NCI-H1436 (cell line): ENCODE measurements at regions not wholly inside any gene's neighbourhood (a gene's known extent, or its start where the extent isn't known, plus 50 kb on each side); places are given as distances from the start of the nearest gene placed in this dataset.
A peak's percentile ranks its signal among the peaks of the same experiment; 100 is the strongest.

Experiments used
- DNase-seq: peaks from one replicate; lab custom pipeline; 2025; lab: John Stamatoyannopoulos, UW

GRCh38 chr2:107627164-107627563, 199.5 kb upstream of the RGPD4 start:
- DNase-seq: no peak

GRCh38 chr2:107627926-107628325, 198.8 kb upstream of the RGPD4 start:
- no peak for DNase-seq

- no peak for DNase-seq
These were observed 193.0 kb upstream of the RGPD4 start for GRCh38 chr2:107633580-107634147.

GRCh38 chr2:107634172-107634571, 192.5 kb upstream of the RGPD4 start:
- DNase-seq: no peak

- no peak for DNase-seq
These were observed 190.8 kb upstream of the RGPD4 start for GRCh38 chr2:107635883-107636282.

- no peak for DNase-seq
These were observed 181.1 kb upstream of the RGPD4 start for GRCh38 chr2:107645586-107645985.

GRCh38 chr2:107648781-107649404, 177.8 kb upstream of the RGPD4 start:
- DNase-seq: no peak

GRCh38 chr2:107657049-107657448, 169.6 kb upstream of the RGPD4 start:
- no peak for DNase-seq

- peak; percentile 71 for DNase-seq
These were observed 163.1 kb upstream of the RGPD4 start for GRCh38 chr2:107663632-107664031.

- peak; percentile 6 for DNase-seq
These were observed 157.4 kb upstream of the RGPD4 start for GRCh38 chr2:107669335-107669734.

GRCh38 chr2:107681936-107682335, 144.8 kb upstream of the RGPD4 start:
- DNase-seq: no peak

GRCh38 chr2:107684421-107684820, 142.3 kb upstream of the RGPD4 start:
- no peak for DNase-seq

GRCh38 chr2:107685421-107685986, 141.2 kb upstream of the RGPD4 start:
- DNase-seq: no peak

GRCh38 chr2:107687073-107687472, 139.6 kb upstream of the RGPD4 start:
- DNase-seq: no peak

GRCh38 chr2:107688135-107688534, 138.6 kb upstream of the RGPD4 start:
- DNase-seq: no peak

GRCh38 chr2:107693604-107694003, 133.1 kb upstream of the RGPD4 start:
- no peak for DNase-seq

- no peak for DNase-seq
These were observed 132.0 kb upstream of the RGPD4 start for GRCh38 chr2:107694667-107695066.

- DNase-seq: no peak
These were observed 129.3 kb upstream of the RGPD4 start for GRCh38 chr2:107697385-107697784.

GRCh38 chr2:107698861-107699260, 127.8 kb upstream of the RGPD4 start:
- no peak for DNase-seq

- DNase-seq: no peak
These were observed 126.6 kb upstream of the RGPD4 start for GRCh38 chr2:107700073-107700472.

- DNase-seq: no peak
These were observed 114.8 kb upstream of the RGPD4 start for GRCh38 chr2:107711941-107712340.

- no peak for DNase-seq
These were observed 113.8 kb upstream of the RGPD4 start for GRCh38 chr2:107712857-107713256.

GRCh38 chr2:107717661-107718060, 109.0 kb upstream of the RGPD4 start:
- DNase-seq: peak; percentile 37

GRCh38 chr2:107719141-107719540, 107.6 kb upstream of the RGPD4 start:
- no peak for DNase-seq
